ENCODE measurements at regions not wholly inside any gene's neighbourhood (a gene's known extent, or its start where the extent isn't known, plus 50 kb on each side); places are given as distances from the start of the nearest gene placed in this dataset.
"Not testable (repeated sequence)": the region's sequence is repeated elsewhere in the genome, so short reads cannot be mapped to it uniquely, and the experiment has no call there.

GRCh38 chr6:8325743-8326142, 109.6 kb downstream of the SLC35B3 start:
- H3K4me3 ChIP-seq (ENCODE audit: extremely low read depth, insufficient read depth, low read length, poor library complexity, severe bottlenecking) = no peak overlapping the region
- 83 to 97% methylated on average over 1 to 5 of the region's 7 CpGs for WGBS, 2 experiments (ENCODE audit: insufficient coverage in 2 of 2)
- peaks cover 6% of the 10 kb centered on the region for H3K4me1 ChIP-seq (ENCODE audit: control insufficient read depth, insufficient read depth, low read length, poor library complexity, severe bottlenecking)

GRCh38 chr6:8322659-8323058, 112.7 kb downstream of the SLC35B3 start:
- H3K27ac ChIP-seq (ENCODE audit: low read depth, low read length, severe bottlenecking) = no peak overlapping the region
- no peaks in the 10 kb centered on the region for H3K9me3 ChIP-seq (ENCODE audit: control insufficient read depth, low read length)
- H3K36me3 ChIP-seq (ENCODE audit: control insufficient read depth, insufficient read depth, low read length) = no peaks in the 10 kb centered on the region
- H3K4me1 ChIP-seq (ENCODE audit: control insufficient read depth, insufficient read depth, low read length, poor library complexity, severe bottlenecking) = no peaks in the 10 kb centered on the region
- H3K4me3 ChIP-seq (ENCODE audit: extremely low read depth, insufficient read depth, low read length, poor library complexity, severe bottlenecking) = no peak overlapping the region
- 100% methylated on average over 1 to 2 of the region's 6 CpGs for WGBS, 2 experiments (ENCODE audit: insufficient coverage in 2 of 2)

More at GRCh38 chr6:8325743-8326142, 109.6 kb downstream of the SLC35B3 start:
- no peaks in the 10 kb centered on the region for H3K36me3 ChIP-seq (ENCODE audit: control insufficient read depth, insufficient read depth, low read length)
- H3K9me3 ChIP-seq (ENCODE audit: control insufficient read depth, low read length) = no peaks in the 10 kb centered on the region
- H3K27ac ChIP-seq (ENCODE audit: low read depth, low read length, severe bottlenecking) = no peak overlapping the region

- H3K36me3 ChIP-seq (ENCODE audit: control insufficient read depth, insufficient read depth, low read length) = no peaks in the 10 kb centered on the region
- no peak overlapping the region for H3K27ac ChIP-seq (ENCODE audit: low read depth, low read length, severe bottlenecking)
- no peaks in the 10 kb centered on the region for H3K4me1 ChIP-seq (ENCODE audit: control insufficient read depth, insufficient read depth, low read length, poor library complexity, severe bottlenecking)
- H3K4me3 ChIP-seq (ENCODE audit: extremely low read depth, insufficient read depth, low read length, poor library complexity, severe bottlenecking) = no peak overlapping the region
- 96 to 100% methylated on average over 3 of the region's 3 CpGs for WGBS, 2 experiments (ENCODE audit: insufficient coverage in 2 of 2)
- H3K9me3 ChIP-seq (ENCODE audit: control insufficient read depth, low read length) = no peaks in the 10 kb centered on the region
Observed at GRCh38 chr6:8321671-8322404, 113.5 kb downstream of the SLC35B3 start.

GRCh38 chr6:8315154-8315553, 120.2 kb downstream of the SLC35B3 start:
- no peaks in the 10 kb centered on the region for H3K4me1 ChIP-seq (ENCODE audit: control insufficient read depth, insufficient read depth, low read length, poor library complexity, severe bottlenecking)
- no peaks in the 10 kb centered on the region for H3K36me3 ChIP-seq (ENCODE audit: control insufficient read depth, insufficient read depth, low read length)
- no peak overlapping the region for H3K4me3 ChIP-seq (ENCODE audit: extremely low read depth, insufficient read depth, low read length, poor library complexity, severe bottlenecking)
- no peaks in the 10 kb centered on the region for H3K9me3 ChIP-seq (ENCODE audit: control insufficient read depth, low read length)
- WGBS, 2 experiments (ENCODE audit: insufficient coverage in 2 of 2) = 82 to 93% methylated on average over 3 of the region's 5 CpGs
- H3K27ac ChIP-seq (ENCODE audit: low read depth, low read length, severe bottlenecking) = no peak overlapping the region

- Histone ChIP-seq H3K4me3 (ENCODE audit: extremely low read depth, insufficient read depth, low read length, poor library complexity, severe bottlenecking) (no peak overlapping the region), H3K36me3 (ENCODE audit: control insufficient read depth, insufficient read depth, low read length) (no peaks in the 10 kb centered on the region), H3K4me1 (ENCODE audit: control insufficient read depth, insufficient read depth, low read length, poor library complexity, severe bottlenecking) (no peaks in the 10 kb centered on the region), H3K9me3 (ENCODE audit: control insufficient read depth, low read length) (no peaks in the 10 kb centered on the region), H3K27ac (ENCODE audit: low read depth, low read length, severe bottlenecking) (no peak overlapping the region)
- WGBS, 2 experiments (ENCODE audit: insufficient coverage in 2 of 2) = 100% methylated on average over 1 of the region's 2 CpGs; no CpG with 5 or more reads in 1 of the 2 experiments
Observed at GRCh38 chr6:8301502-8301901, 133.8 kb downstream of the SLC35B3 start.

- Histone ChIP-seq H3K9me3 (ENCODE audit: control insufficient read depth, low read length) (no peaks in the 10 kb centered on the region), H3K4me3 (ENCODE audit: extremely low read depth, insufficient read depth, low read length, poor library complexity, severe bottlenecking) (no peak overlapping the region), H3K27ac (ENCODE audit: low read depth, low read length, severe bottlenecking) (no peak overlapping the region), H3K36me3 (ENCODE audit: control insufficient read depth, insufficient read depth, low read length) (no peaks in the 10 kb centered on the region), H3K4me1 (ENCODE audit: control insufficient read depth, insufficient read depth, low read length, poor library complexity, severe bottlenecking) (no peaks in the 10 kb centered on the region)
- WGBS, 2 experiments (ENCODE audit: insufficient coverage in 2 of 2) = 83 to 86% methylated on average over 1 of the region's 4 CpGs
Observed at GRCh38 chr6:8299034-8299433, 136.3 kb downstream of the SLC35B3 start.

GRCh38 chr6:8282946-8283345, 152.4 kb downstream of the SLC35B3 start:
- H3K4me3 ChIP-seq (ENCODE audit: extremely low read depth, insufficient read depth, low read length, poor library complexity, severe bottlenecking); H3K4me1 ChIP-seq (ENCODE audit: control insufficient read depth, insufficient read depth, low read length, poor library complexity, severe bottlenecking); H3K36me3 ChIP-seq (ENCODE audit: control insufficient read depth, insufficient read depth, low read length); H3K9me3 ChIP-seq (ENCODE audit: control insufficient read depth, low read length); H3K27ac ChIP-seq (ENCODE audit: low read depth, low read length, severe bottlenecking): not testable (repeated sequence)
- WGBS, 2 experiments (ENCODE audit: insufficient coverage in 2 of 2) = 85 to 94% methylated on average over 3 to 4 of the region's 4 CpGs

- H3K36me3 ChIP-seq (ENCODE audit: control insufficient read depth, insufficient read depth, low read length) = no peaks in the 10 kb centered on the region
- H3K9me3 ChIP-seq (ENCODE audit: control insufficient read depth, low read length) = no peaks in the 10 kb centered on the region
- no peak overlapping the region for H3K27ac ChIP-seq (ENCODE audit: low read depth, low read length, severe bottlenecking)
- no peak overlapping the region for H3K4me3 ChIP-seq (ENCODE audit: extremely low read depth, insufficient read depth, low read length, poor library complexity, severe bottlenecking)
- 94 to 97% methylated on average over 28 to 39 of the region's 39 CpGs for WGBS, 2 experiments (ENCODE audit: insufficient coverage in 2 of 2)
- peaks cover 4% of the 10 kb centered on the region for H3K4me1 ChIP-seq (ENCODE audit: control insufficient read depth, insufficient read depth, low read length, poor library complexity, severe bottlenecking)
Observed at GRCh38 chr6:8282380-8282779, 153.0 kb downstream of the SLC35B3 start.

GRCh38 chr6:8279041-8279805, 156.1 kb downstream of the SLC35B3 start:
- WGBS, 2 experiments (ENCODE audit: insufficient coverage in 2 of 2) = 87 to 88% methylated on average over 9 to 11 of the region's 15 CpGs
- Histone ChIP-seq H3K27ac (ENCODE audit: low read depth, low read length, severe bottlenecking) (no peak overlapping the region), H3K9me3 (ENCODE audit: control insufficient read depth, low read length) (no peaks in the 10 kb centered on the region), H3K4me1 (ENCODE audit: control insufficient read depth, insufficient read depth, low read length, poor library complexity, severe bottlenecking) (peaks cover 4% of the 10 kb centered on the region), H3K4me3 (ENCODE audit: extremely low read depth, insufficient read depth, low read length, poor library complexity, severe bottlenecking) (no peak overlapping the region), H3K36me3 (ENCODE audit: control insufficient read depth, insufficient read depth, low read length) (no peaks in the 10 kb centered on the region)

GRCh38 chr6:8278562-8278961, 156.8 kb downstream of the SLC35B3 start:
- H3K9me3 ChIP-seq (ENCODE audit: control insufficient read depth, low read length) = no peaks in the 10 kb centered on the region
- 61 to 79% methylated on average over 6 of the region's 8 CpGs for WGBS, 2 experiments (ENCODE audit: insufficient coverage in 2 of 2)
- H3K4me3 ChIP-seq (ENCODE audit: extremely low read depth, insufficient read depth, low read length, poor library complexity, severe bottlenecking) = no peak overlapping the region
- H3K4me1 ChIP-seq (ENCODE audit: control insufficient read depth, insufficient read depth, low read length, poor library complexity, severe bottlenecking) = peaks cover 4% of the 10 kb centered on the region
- no peaks in the 10 kb centered on the region for H3K36me3 ChIP-seq (ENCODE audit: control insufficient read depth, insufficient read depth, low read length)
- no peak overlapping the region for H3K27ac ChIP-seq (ENCODE audit: low read depth, low read length, severe bottlenecking)

GRCh38 chr6:8277769-8278168, 157.6 kb downstream of the SLC35B3 start:
- Histone ChIP-seq H3K36me3 (ENCODE audit: control insufficient read depth, insufficient read depth, low read length) (no peaks in the 10 kb centered on the region), H3K27ac (ENCODE audit: low read depth, low read length, severe bottlenecking) (no peak overlapping the region), H3K4me1 (ENCODE audit: control insufficient read depth, insufficient read depth, low read length, poor library complexity, severe bottlenecking) (peaks cover 4% of the 10 kb centered on the region), H3K9me3 (ENCODE audit: control insufficient read depth, low read length) (no peaks in the 10 kb centered on the region), H3K4me3 (ENCODE audit: extremely low read depth, insufficient read depth, low read length, poor library complexity, severe bottlenecking) (no peak overlapping the region)
- 45 to 79% methylated on average over 6 of the region's 7 CpGs for WGBS, 2 experiments (ENCODE audit: insufficient coverage in 2 of 2)
